HEK293T (cell line): ENCODE measurements at regions not wholly inside any gene's neighbourhood (a gene's known extent, or its start where the extent isn't known, plus 50 kb on each side); places are given as distances from the start of the nearest gene placed in this dataset.

Experiments used
- ARNT ChIP-seq: fragments of 450-650 bp; IDR thresholded peaks from 2 replicates; pipeline ENCODE4 v1.6.1; 2017; ENCODE audit warnings: mild to moderate bottlenecking
- ELF4 ChIP-seq: fragments of 450-650 bp; IDR thresholded peaks from 2 replicates; pipeline ENCODE4 v1.6.1; 2017; ENCODE audit warnings: antibody characterized with exemption
- FOXA1 ChIP-seq: fragments of 450-650 bp; IDR thresholded peaks from 2 replicates; pipeline ENCODE4 v1.6.1; 2016; ENCODE audit warnings: mild to moderate bottlenecking
- FOXM1 ChIP-seq: fragments of 450-650 bp; IDR thresholded peaks from 2 replicates; pipeline ENCODE4 v1.6.1; 2017; ENCODE audit warnings: mild to moderate bottlenecking, borderline replicate concordance
- SP1 ChIP-seq: fragments of 450-650 bp; IDR thresholded peaks from 2 replicates; pipeline ENCODE4 v1.6.1; 2017
- TARDBP ChIP-seq: fragments of 450-650 bp; IDR thresholded peaks from 2 replicates; pipeline ENCODE4 v1.6.1; 2016

GRCh38 chr2:2633017-2633416 is 301.9 kb upstream of the MYT1L start:
- no peak for TF ChIP-seq ARNT
- TF ChIP-seq FOXM1 = no peak
- TF ChIP-seq FOXA1 = no peak
- no peak for TF ChIP-seq SP1
- TF ChIP-seq ELF4 = no peak
- no peak for TF ChIP-seq TARDBP
